A673 (cell line): ENCODE measurements at regions not wholly inside any gene's neighbourhood (a gene's known extent, or its start where the extent isn't known, plus 50 kb on each side); places are given as distances from the start of the nearest gene placed in this dataset.

Source experiments
- BruUV-seq: library from RNA; stranded (reverse); fragments of 400-500 nt; replicated peaks from 2 replicates; lab custom pipeline; 2021; lab: Mats Ljungman, UMichigan
- CTCF ChIA-PET: fragments of 300-600 bp; sonication (Branson Sonifier 250); formaldehyde crosslinking; loops from one replicate; lab custom pipeline; 2022; ENCODE audit warnings: antibody characterized with exemption; lab: Charles Lee
- POLR2A ChIA-PET: fragments of 300-600 bp; sonication (Branson Sonifier 250); formaldehyde crosslinking; loops from one replicate; lab custom pipeline; 2022; ENCODE audit warnings: antibody characterized with exemption; ENCODE audit not compliant: low non-redundant PET; lab: Charles Lee
- DNase-seq: peaks from one replicate; pipeline ENCODE4 v3.0.0-alpha.2; 2015; ENCODE audit warnings: low spot score
- H3K27ac ChIP-seq: fragments of 200-600 bp; sonication (generic); 2 replicates; pipeline ENCODE4 v1.5.1; 2016; ENCODE audit warnings: mixed run types, low read depth, mild to moderate bottlenecking, mixed read lengths, antibody characterized with exemption, low read length; ENCODE audit not compliant: poor library complexity, severe bottlenecking
- H3K27me3 ChIP-seq: fragments of 200-600 bp; sonication (generic); replicated peaks from 2 replicates; pipeline ENCODE4 v1.6.1; 2017; ENCODE audit warnings: mixed run types, low read depth, mild to moderate bottlenecking, mixed read lengths, antibody characterized with exemption, low read length; ENCODE audit not compliant: insufficient read depth, poor library complexity
- H3K36me3 ChIP-seq: fragments of 200-600 bp; sonication (generic); 2 replicates; pipeline ENCODE4 v1.6.1; 2016; ENCODE audit warnings: mixed run types, mild to moderate bottlenecking, mixed read lengths, antibody characterized with exemption, low read length; ENCODE audit not compliant: insufficient read depth, poor library complexity, severe bottlenecking
- H3K4me1 ChIP-seq: fragments of 200-600 bp; sonication (generic); 2 replicates; pipeline ENCODE4 v1.6.1; 2017; ENCODE audit warnings: mixed run types, mild to moderate bottlenecking, mixed read lengths, antibody characterized with exemption, low read length; ENCODE audit not compliant: insufficient read depth, poor library complexity, severe bottlenecking
- H3K4me3 ChIP-seq: fragments of 200-600 bp; sonication (generic); 2 replicates; pipeline ENCODE4 v1.5.1; 2016; ENCODE audit warnings: low read depth, mixed run types, mild to moderate bottlenecking, mixed read lengths, low read length; ENCODE audit not compliant: poor library complexity, severe bottlenecking
- H3K9me3 ChIP-seq: fragments of 200-600 bp; sonication (generic); 2 replicates; pipeline ENCODE4 v1.6.1; 2016; ENCODE audit warnings: mixed run types, low read depth, mild to moderate bottlenecking, mixed read lengths, antibody characterized with exemption, low read length; ENCODE audit not compliant: poor library complexity, severe bottlenecking
- EZH2 ChIP-seq: fragments of 200-600 bp; sonication (generic); IDR thresholded peaks from 2 replicates; pipeline ENCODE4 v1.6.1; 2017; ENCODE audit warnings: borderline replicate concordance, low read depth, mild to moderate bottlenecking, mixed read lengths, antibody characterized with exemption, low read length; ENCODE audit not compliant: poor library complexity, severe bottlenecking
- intact Hi-C: fragments of 100-400 bp; cut with micrococcal nuclease; formaldehyde crosslinking; loops from one replicate; pipeline ENCODE4 v1.10.0; 2022; ENCODE audit not compliant: unreplicated experiment
- TF ChIP-seq, protein P1 (sequence below): fragments of 300-800, 200-600 bp; sonication (generic); conservative IDR thresholded peaks from 2 replicates; pipeline ENCODE4 v1.5.1; 2017; ENCODE audit warnings: low read depth, mild to moderate bottlenecking, antibody characterized with exemption, low read length, moderate library complexity, mixed read lengths

GRCh38 chr11:130650456-130651030 lies 202.1 kb downstream of the ADAMTS15 start:
- Histone ChIP-seq H3K4me1 (peaks cover 18% of the 10 kb centered on the region), H3K27me3 (no peaks in the 10 kb centered on the region), H3K9me3 (no peaks in the 10 kb centered on the region), H3K27ac (no peak overlapping the region), H3K36me3 (no peaks in the 10 kb centered on the region), H3K4me3 (no peak overlapping the region)
- no peak for TF ChIP-seq EZH2
- TF ChIP-seq, protein P1, sequence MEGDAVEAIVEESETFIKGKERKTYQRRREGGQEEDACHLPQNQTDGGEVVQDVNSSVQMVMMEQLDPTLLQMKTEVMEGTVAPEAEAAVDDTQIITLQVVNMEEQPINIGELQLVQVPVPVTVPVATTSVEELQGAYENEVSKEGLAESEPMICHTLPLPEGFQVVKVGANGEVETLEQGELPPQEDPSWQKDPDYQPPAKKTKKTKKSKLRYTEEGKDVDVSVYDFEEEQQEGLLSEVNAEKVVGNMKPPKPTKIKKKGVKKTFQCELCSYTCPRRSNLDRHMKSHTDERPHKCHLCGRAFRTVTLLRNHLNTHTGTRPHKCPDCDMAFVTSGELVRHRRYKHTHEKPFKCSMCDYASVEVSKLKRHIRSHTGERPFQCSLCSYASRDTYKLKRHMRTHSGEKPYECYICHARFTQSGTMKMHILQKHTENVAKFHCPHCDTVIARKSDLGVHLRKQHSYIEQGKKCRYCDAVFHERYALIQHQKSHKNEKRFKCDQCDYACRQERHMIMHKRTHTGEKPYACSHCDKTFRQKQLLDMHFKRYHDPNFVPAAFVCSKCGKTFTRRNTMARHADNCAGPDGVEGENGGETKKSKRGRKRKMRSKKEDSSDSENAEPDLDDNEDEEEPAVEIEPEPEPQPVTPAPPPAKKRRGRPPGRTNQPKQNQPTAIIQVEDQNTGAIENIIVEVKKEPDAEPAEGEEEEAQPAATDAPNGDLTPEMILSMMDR: no peak
- intact Hi-C loops: no loop called here
- no peak for DNase-seq
- POLR2A ChIA-PET: no interaction called here
- CTCF ChIA-PET: no interaction called here
- BruUV-seq: no TSS peak

DNA sequence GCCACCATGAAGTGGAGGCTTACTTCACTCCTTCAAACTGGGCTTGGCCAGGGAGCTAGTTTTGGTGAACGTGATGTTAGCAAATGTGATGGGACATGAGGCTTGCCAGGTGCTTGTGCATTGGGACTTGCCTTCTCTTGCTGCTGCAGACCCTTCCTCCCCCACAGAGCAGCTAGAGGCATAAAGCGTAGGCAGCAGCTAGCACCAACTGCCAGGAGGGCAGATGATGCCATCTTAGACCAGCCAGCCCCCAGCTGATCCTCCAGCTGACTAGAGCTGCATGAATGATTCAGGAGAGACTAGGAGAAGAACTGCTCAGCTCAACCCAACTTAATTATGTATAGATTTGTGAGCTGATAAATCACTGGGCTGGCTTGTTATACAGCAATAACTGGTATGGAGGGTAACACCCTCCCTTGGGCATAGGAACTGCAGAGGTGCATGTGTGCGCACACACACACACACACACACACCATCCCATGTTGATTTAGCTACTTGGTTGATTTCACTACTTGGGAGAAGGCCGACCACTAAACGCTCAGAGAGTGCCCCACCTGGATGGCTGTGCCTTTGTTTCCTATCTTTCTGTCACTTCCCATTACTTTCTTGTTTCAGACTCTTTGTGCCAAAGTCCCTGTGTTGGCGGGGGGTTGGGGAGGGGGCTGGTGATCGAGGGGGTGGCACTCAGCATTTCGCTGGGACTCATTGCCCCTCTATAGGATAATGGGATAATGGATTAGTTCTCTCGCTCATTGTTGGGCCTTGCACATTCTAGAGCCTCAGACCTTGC lies 202.8 kb downstream of the ADAMTS15 start:
- POLR2A ChIA-PET: no interaction called here
- TF ChIP-seq, protein P1: no peak
- no peak for TF ChIP-seq EZH2
- Histone ChIP-seq H3K4me1 (peaks cover 18% of the 10 kb centered on the region), H3K9me3 (no peaks in the 10 kb centered on the region), H3K4me3 (no peak overlapping the region), H3K36me3 (no peaks in the 10 kb centered on the region), H3K27ac (no peak overlapping the region), H3K27me3 (no peaks in the 10 kb centered on the region)
- no peak for DNase-seq
- BruUV-seq: no TSS peak
- intact Hi-C loops: no loop called here
- CTCF ChIA-PET: no interaction called here

GRCh38 chr11:130652671-130653335 lies 204.4 kb downstream of the ADAMTS15 start:
- DNase-seq: peak; percentile 23
- H3K4me3 ChIP-seq: no peak overlapping the region
- peaks cover 18% of the 10 kb centered on the region for H3K4me1 ChIP-seq
- no peaks in the 10 kb centered on the region for H3K27me3 ChIP-seq
- peak overlapping the region; percentile 26 for H3K27ac ChIP-seq
- TF ChIP-seq, protein P1: no peak
- no peak for TF ChIP-seq EZH2
- intact Hi-C loops: no loop called here
- CTCF ChIA-PET: no interaction called here
- POLR2A ChIA-PET: no interaction called here
- no TSS peak for BruUV-seq
- no peaks in the 10 kb centered on the region for H3K36me3 ChIP-seq
- no peaks in the 10 kb centered on the region for H3K9me3 ChIP-seq
